ENCODE measurements at regions not wholly inside any gene's neighbourhood (a gene's known extent, or its start where the extent isn't known, plus 50 kb on each side); places are given as distances from the start of the nearest gene placed in this dataset.
"Not testable (repeated sequence)": the region's sequence is repeated elsewhere in the genome, so short reads cannot be mapped to it uniquely, and the experiment has no call there.

GRCh38 chr14:43413084-43413483 lies 1094.0 kb downstream of the FSCB start:
- no peak for DNase-seq (ENCODE audit: low spot score)

GRCh38 chr14:43411841-43412240 lies 1095.2 kb downstream of the FSCB start:
- DNase-seq (ENCODE audit: low spot score): no peak

- no peak for DNase-seq (ENCODE audit: low spot score)
Measured at GRCh38 chr14:43410631-43411030, 1096.5 kb downstream of the FSCB start.

GRCh38 chr14:43408472-43408871 lies 1098.6 kb downstream of the FSCB start:
- no peak for DNase-seq (ENCODE audit: low spot score)

GRCh38 chr14:43407706-43408105 lies 1099.4 kb downstream of the FSCB start:
- DNase-seq (ENCODE audit: low spot score): no peak

- no peak for DNase-seq (ENCODE audit: low spot score)
Measured at GRCh38 chr14:43406931-43407330, 1100.2 kb downstream of the FSCB start.

GRCh38 chr14:43399289-43399688 lies 1107.8 kb downstream of the FSCB start:
- no peak for DNase-seq (ENCODE audit: low spot score)

GRCh38 chr14:43370565-43370896 lies 1136.6 kb downstream of the FSCB start:
- not testable (repeated sequence) for DNase-seq (ENCODE audit: low spot score)

- DNase-seq (ENCODE audit: low spot score): no peak
Measured at GRCh38 chr14:43369710-43370564, 1137.1 kb downstream of the FSCB start.

GRCh38 chr14:43362586-43362985 lies 1144.5 kb downstream of the FSCB start:
- no peak for DNase-seq (ENCODE audit: low spot score)

- no peak for DNase-seq (ENCODE audit: low spot score)
Measured at GRCh38 chr14:43361751-43362150, 1145.3 kb downstream of the FSCB start.

GRCh38 chr14:43360239-43360638 lies 1146.8 kb downstream of the FSCB start:
- DNase-seq (ENCODE audit: low spot score): no peak

GRCh38 chr14:43359317-43359716 lies 1147.8 kb downstream of the FSCB start:
- DNase-seq (ENCODE audit: low spot score): no peak

- DNase-seq (ENCODE audit: low spot score): no peak
Measured at GRCh38 chr14:43356979-43357545, 1150.0 kb downstream of the FSCB start.

- DNase-seq (ENCODE audit: low spot score): no peak
Measured at GRCh38 chr14:43356382-43356781, 1150.7 kb downstream of the FSCB start.

GRCh38 chr14:43341921-43342320 lies 1165.2 kb downstream of the FSCB start:
- no peak for DNase-seq (ENCODE audit: low spot score)

- DNase-seq (ENCODE audit: low spot score): no peak
Measured at GRCh38 chr14:43338713-43339112, 1168.4 kb downstream of the FSCB start.

- no peak for DNase-seq (ENCODE audit: low spot score)
Measured at GRCh38 chr14:43336351-43336750, 1170.7 kb downstream of the FSCB start.

GRCh38 chr14:43326501-43327407 lies 1180.3 kb downstream of the FSCB start:
- not testable (repeated sequence) for DNase-seq (ENCODE audit: low spot score)

GRCh38 chr14:43316427-43316826 lies 1190.7 kb downstream of the FSCB start:
- DNase-seq (ENCODE audit: low spot score): no peak

- DNase-seq (ENCODE audit: low spot score): no peak
Measured at GRCh38 chr14:43313719-43314118, 1193.4 kb downstream of the FSCB start.

- DNase-seq (ENCODE audit: low spot score): no peak
Measured at GRCh38 chr14:43308421-43309110, 1198.5 kb downstream of the FSCB start.
